ENCODE measurements at regions not wholly inside any gene's neighbourhood (a gene's known extent, or its start where the extent isn't known, plus 50 kb on each side); places are given as distances from the start of the nearest gene placed in this dataset.
A peak's percentile ranks its signal among the peaks of the same experiment; 100 is the strongest.

DNA sequence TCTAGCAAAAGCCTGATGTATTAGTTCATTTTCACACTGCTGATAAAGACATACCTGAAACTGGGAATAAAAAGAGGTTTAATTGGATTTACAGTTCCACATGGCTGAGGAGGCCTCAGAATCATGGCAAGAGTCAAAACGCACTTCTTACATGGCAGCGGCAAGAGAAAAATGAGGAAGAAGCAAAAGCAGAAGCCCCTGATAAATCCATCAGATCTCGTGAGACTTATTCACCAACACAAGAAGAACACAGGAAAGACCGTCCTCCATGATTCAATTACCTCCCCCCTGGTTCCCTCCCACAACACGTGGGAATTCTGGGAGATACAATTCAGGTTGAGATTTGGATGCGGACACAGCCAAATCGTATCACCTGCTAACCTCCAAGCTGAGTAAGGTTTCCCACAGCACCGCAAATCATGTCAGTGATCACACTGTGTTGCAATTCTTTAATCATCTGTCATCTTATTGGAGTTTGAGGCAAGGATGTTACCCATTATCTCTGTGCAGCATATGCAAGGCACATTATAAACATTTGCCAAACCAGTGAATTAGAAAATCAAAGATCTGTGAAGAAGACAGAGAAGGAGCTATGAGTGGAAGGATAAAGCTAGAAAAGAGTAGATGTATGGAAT is 128.5 kb downstream of the ZNF281 start:
- WGBS, 2 donors, result 88 to 89% methylated on average over 8 of the region's 8 CpGs
- Histone ChIP-seq H3K27me3 (ENCODE audit: control insufficient read depth in 1 of 2, insufficient read depth in 2 of 2, low read length in 1 of 2) (no peaks in the 10 kb centered on the region), H3K4me3 (ENCODE audit: low read length in 2 of 2) (no peak overlapping the region), H3K27ac (ENCODE audit: low read depth in 1 of 2, low read length in 2 of 2) (no peak overlapping the region), H3K36me3 (ENCODE audit: control insufficient read depth in 1 of 2, insufficient read depth in 2 of 2, low read length in 1 of 2) (no peaks in the 10 kb centered on the region), H3K4me1 (ENCODE audit: control insufficient read depth in 1 of 2, insufficient read depth in 2 of 2, low read length in 2 of 2) (no peaks in the 10 kb centered on the region), H3K9me3 (ENCODE audit: control insufficient read depth, low read length) (no peaks in the 10 kb centered on the region)
- intact Hi-C loops (cut with DNase I), result no loop called here
- ATAC-seq (ENCODE audit: low FRiP score) (no peak), DNase-seq (no peak)

- no peak overlapping the region for H3K27ac ChIP-seq (ENCODE audit: low read depth in 1 of 2, low read length in 2 of 2)
- H3K9me3 ChIP-seq (ENCODE audit: control insufficient read depth, low read length), result no peaks in the 10 kb centered on the region
- peaks cover 0 to 2% of the 10 kb centered on the region in 2 donors for H3K27me3 ChIP-seq (ENCODE audit: control insufficient read depth in 1 of 2, insufficient read depth in 2 of 2, low read length in 1 of 2)
- 18% methylated on average over 4 of the region's 4 CpGs for WGBS, 2 donors
- intact Hi-C loops (cut with DNase I), result loop anchor here in 1 of 2 donors (5.0 kb wide), 1 partner anchor 207 kb away; no protein-coding TSS in a partner anchor
- DNase-seq (peak in 1 of 2 donors; percentile 51), ATAC-seq (ENCODE audit: low FRiP score) (peak; percentile 67)
- no peaks in the 10 kb centered on the region for H3K36me3 ChIP-seq (ENCODE audit: control insufficient read depth in 1 of 2, insufficient read depth in 2 of 2, low read length in 1 of 2)
- no peak overlapping the region for H3K4me3 ChIP-seq (ENCODE audit: low read length in 2 of 2)
- no peaks in the 10 kb centered on the region for H3K4me1 ChIP-seq (ENCODE audit: control insufficient read depth in 1 of 2, insufficient read depth in 2 of 2, low read length in 2 of 2)
Measured at GRCh38 chr1:200279810-200280411, 129.9 kb downstream of the ZNF281 start.

DNA sequence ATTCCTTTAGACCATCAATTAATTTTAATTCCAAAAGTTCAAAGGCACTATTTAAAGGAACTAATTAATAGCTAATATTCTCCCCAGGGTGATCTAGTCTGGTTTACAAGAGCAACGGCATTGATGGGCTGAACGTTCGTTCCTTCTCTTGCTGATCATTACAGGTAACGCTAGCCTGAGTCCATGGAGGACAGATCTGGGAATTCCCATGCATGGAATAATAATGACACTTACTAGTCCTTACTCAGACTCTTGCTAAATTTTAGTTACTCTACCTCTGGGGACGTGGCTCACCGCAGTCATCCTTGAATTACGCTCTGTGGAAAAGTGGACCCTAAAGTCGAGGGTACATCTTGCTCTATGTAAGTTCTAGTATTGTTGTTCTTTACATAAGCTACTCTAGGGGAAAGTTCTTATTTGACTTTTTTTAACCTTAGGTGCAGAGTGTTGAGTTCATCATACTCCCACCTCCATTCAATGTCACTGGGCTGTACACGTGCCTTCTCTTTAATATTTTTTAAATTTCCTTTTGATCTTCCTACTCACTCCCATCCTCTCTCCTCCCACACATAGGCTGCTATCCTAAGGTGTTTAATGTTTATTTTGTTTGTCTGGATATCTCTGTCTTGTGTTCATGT is 133.9 kb downstream of the ZNF281 start:
- 79 to 82% methylated on average over 9 of the region's 9 CpGs for WGBS, 2 donors
- Histone ChIP-seq H3K27me3 (ENCODE audit: control insufficient read depth in 1 of 2, insufficient read depth in 2 of 2, low read length in 1 of 2) (peaks cover 0 to 2% of the 10 kb centered on the region in 2 donors), H3K9me3 (ENCODE audit: control insufficient read depth, low read length) (no peaks in the 10 kb centered on the region), H3K27ac (ENCODE audit: low read depth in 1 of 2, low read length in 2 of 2) (no peak overlapping the region), H3K4me1 (ENCODE audit: control insufficient read depth in 1 of 2, insufficient read depth in 2 of 2, low read length in 2 of 2) (no peaks in the 10 kb centered on the region), H3K4me3 (ENCODE audit: low read length in 2 of 2) (no peak overlapping the region), H3K36me3 (ENCODE audit: control insufficient read depth in 1 of 2, insufficient read depth in 2 of 2, low read length in 1 of 2) (no peaks in the 10 kb centered on the region)
- intact Hi-C loops (cut with DNase I), result loop anchor here in 1 of 2 donors (5.0 kb wide), 1 partner anchor 211 kb away; no protein-coding TSS in a partner anchor
- DNase-seq (no peak), ATAC-seq (ENCODE audit: low FRiP score) (no peak)

- DNase-seq (no peak), ATAC-seq (ENCODE audit: low FRiP score) (no peak)
- no peak overlapping the region for H3K4me3 ChIP-seq (ENCODE audit: low read length in 2 of 2)
- no peaks in the 10 kb centered on the region for H3K36me3 ChIP-seq (ENCODE audit: control insufficient read depth in 1 of 2, insufficient read depth in 2 of 2, low read length in 1 of 2)
- H3K27me3 ChIP-seq (ENCODE audit: control insufficient read depth in 1 of 2, insufficient read depth in 2 of 2, low read length in 1 of 2), result peaks cover 0 to 2% of the 10 kb centered on the region in 2 donors
- H3K9me3 ChIP-seq (ENCODE audit: control insufficient read depth, low read length), result no peaks in the 10 kb centered on the region
- intact Hi-C loops (cut with DNase I), result loop anchor here in 1 of 2 donors (5.0 kb wide), 1 partner anchor 212 kb away; no protein-coding TSS in a partner anchor
- H3K27ac ChIP-seq (ENCODE audit: low read depth in 1 of 2, low read length in 2 of 2), result no peak overlapping the region
- WGBS, 2 donors, result 47 to 55% methylated on average over 4 of the region's 4 CpGs
- H3K4me1 ChIP-seq (ENCODE audit: control insufficient read depth in 1 of 2, insufficient read depth in 2 of 2, low read length in 2 of 2), result no peaks in the 10 kb centered on the region
Measured at GRCh38 chr1:200275415-200275814, 134.4 kb downstream of the ZNF281 start.

- Histone ChIP-seq H3K27ac (ENCODE audit: low read depth in 1 of 2, low read length in 2 of 2) (no peak overlapping the region), H3K4me1 (ENCODE audit: control insufficient read depth in 1 of 2, insufficient read depth in 2 of 2, low read length in 2 of 2) (no peaks in the 10 kb centered on the region), H3K4me3 (ENCODE audit: low read length in 2 of 2) (no peak overlapping the region), H3K9me3 (ENCODE audit: control insufficient read depth, low read length) (no peaks in the 10 kb centered on the region), H3K36me3 (ENCODE audit: control insufficient read depth in 1 of 2, insufficient read depth in 2 of 2, low read length in 1 of 2) (no peaks in the 10 kb centered on the region), H3K27me3 (ENCODE audit: control insufficient read depth in 1 of 2, insufficient read depth in 2 of 2, low read length in 1 of 2) (peaks cover 0 to 2% of the 10 kb centered on the region in 2 donors)
- intact Hi-C loops (cut with DNase I), result no loop called here
- DNase-seq (no peak), ATAC-seq (ENCODE audit: low FRiP score) (no peak)
- WGBS, 2 donors, result 75 to 84% methylated on average over 4 of the region's 4 CpGs
Measured at GRCh38 chr1:200274116-200274515, 135.7 kb downstream of the ZNF281 start.

- intact Hi-C loops (cut with DNase I), result no loop called here
Measured at GRCh38 chr1:200272481-200273068, 137.3 kb downstream of the ZNF281 start.

GRCh38 chr1:200269256-200269655 is 140.6 kb downstream of the ZNF281 start:
- WGBS, 2 donors, result 93 to 100% methylated on average over 1 of the region's 1 CpG
- Histone ChIP-seq H3K9me3 (ENCODE audit: control insufficient read depth, low read length) (no peaks in the 10 kb centered on the region), H3K27ac (ENCODE audit: low read depth in 1 of 2, low read length in 2 of 2) (no peak overlapping the region), H3K4me3 (ENCODE audit: low read length in 2 of 2) (no peak overlapping the region), H3K4me1 (ENCODE audit: control insufficient read depth in 1 of 2, insufficient read depth in 2 of 2, low read length in 2 of 2) (no peaks in the 10 kb centered on the region), H3K36me3 (ENCODE audit: control insufficient read depth in 1 of 2, insufficient read depth in 2 of 2, low read length in 1 of 2) (no peaks in the 10 kb centered on the region), H3K27me3 (ENCODE audit: control insufficient read depth in 1 of 2, insufficient read depth in 2 of 2, low read length in 1 of 2) (no peaks in the 10 kb centered on the region)
- DNase-seq (no peak), ATAC-seq (ENCODE audit: low FRiP score) (no peak)
- intact Hi-C loops (cut with DNase I), result no loop called here

More at GRCh38 chr1:200272481-200273068, 137.3 kb downstream of the ZNF281 start:
- H3K9me3 ChIP-seq (ENCODE audit: control insufficient read depth, low read length), result no peaks in the 10 kb centered on the region
- H3K4me1 ChIP-seq (ENCODE audit: control insufficient read depth in 1 of 2, insufficient read depth in 2 of 2, low read length in 2 of 2), result no peaks in the 10 kb centered on the region
- H3K27ac ChIP-seq (ENCODE audit: low read depth in 1 of 2, low read length in 2 of 2), result no peak overlapping the region
- ATAC-seq (ENCODE audit: low FRiP score), result no peak
- no peak for DNase-seq
- H3K4me3 ChIP-seq (ENCODE audit: low read length in 2 of 2), result no peak overlapping the region
- H3K27me3 ChIP-seq (ENCODE audit: control insufficient read depth in 1 of 2, insufficient read depth in 2 of 2, low read length in 1 of 2), result peaks cover 0 to 2% of the 10 kb centered on the region in 2 donors
- WGBS, 2 donors, result 88 to 89% methylated on average over 4 of the region's 4 CpGs
- no peaks in the 10 kb centered on the region for H3K36me3 ChIP-seq (ENCODE audit: control insufficient read depth in 1 of 2, insufficient read depth in 2 of 2, low read length in 1 of 2)

DNA sequence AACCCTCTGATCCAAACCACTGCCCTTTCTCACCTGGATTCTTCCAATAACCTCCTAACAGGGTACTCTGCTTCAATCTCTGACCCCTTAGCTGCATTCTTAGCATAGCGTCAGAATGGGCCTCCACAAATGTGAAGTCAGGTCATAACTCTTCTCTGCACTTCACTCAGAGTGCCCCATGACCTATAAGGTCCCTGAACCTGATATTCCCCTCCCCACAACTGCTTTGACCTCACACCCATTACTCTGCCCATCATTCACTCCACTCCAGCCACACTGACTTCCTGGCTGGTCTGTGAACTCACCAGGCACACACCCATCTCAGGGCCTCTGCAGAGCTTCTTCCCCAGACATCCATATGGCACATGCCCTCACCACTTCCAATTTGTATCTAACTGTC is 141.9 kb downstream of the ZNF281 start:
- ATAC-seq (ENCODE audit: low FRiP score), result no peak
- intact Hi-C loops (cut with DNase I), result no loop called here
- WGBS, 2 donors, result 50 to 51% methylated on average over 1 of the region's 1 CpG
- H3K9me3 ChIP-seq (ENCODE audit: control insufficient read depth, low read length), result no peaks in the 10 kb centered on the region
- H3K4me3 ChIP-seq (ENCODE audit: low read length in 2 of 2), result no peak overlapping the region
- DNase-seq, result no peak
- no peaks in the 10 kb centered on the region for H3K36me3 ChIP-seq (ENCODE audit: control insufficient read depth in 1 of 2, insufficient read depth in 2 of 2, low read length in 1 of 2)
- H3K27me3 ChIP-seq (ENCODE audit: control insufficient read depth in 1 of 2, insufficient read depth in 2 of 2, low read length in 1 of 2), result no peaks in the 10 kb centered on the region
- no peak overlapping the region for H3K27ac ChIP-seq (ENCODE audit: low read depth in 1 of 2, low read length in 2 of 2)
- no peaks in the 10 kb centered on the region for H3K4me1 ChIP-seq (ENCODE audit: control insufficient read depth in 1 of 2, insufficient read depth in 2 of 2, low read length in 2 of 2)

Measured in aorta (tissue), 5 donors.